ENCODE measurements at regions not wholly inside any gene's neighbourhood (a gene's known extent, or its start where the extent isn't known, plus 50 kb on each side); places are given as distances from the start of the nearest gene placed in this dataset.

DNA sequence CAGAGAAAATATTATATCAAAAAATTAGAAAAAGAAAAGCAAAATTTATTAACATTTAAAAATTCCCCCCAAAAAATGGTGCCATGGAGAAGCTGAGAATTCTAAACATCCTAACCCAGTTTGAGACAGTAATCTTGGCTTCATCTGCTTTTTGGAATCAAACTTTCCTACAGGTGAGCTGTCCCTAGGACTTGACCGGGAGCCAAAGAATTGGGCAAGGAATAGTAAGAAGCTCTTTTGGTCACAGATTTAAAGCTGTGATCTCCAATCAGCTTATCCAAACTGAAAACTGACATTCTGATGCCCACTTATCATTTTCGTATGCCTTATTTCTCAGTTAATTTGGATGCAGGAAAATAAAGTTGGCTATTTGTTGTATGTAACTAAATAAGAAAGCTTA, 457.3 kb upstream of the DMAC1 start:
- Histone ChIP-seq H3K27me3 (ENCODE audit: control insufficient read depth in 4 of 4, insufficient read depth in 4 of 4, low read length in 3 of 4) (no peaks in the 10 kb centered on the region), H3K9me3 (ENCODE audit: control insufficient read depth in 4 of 4, low read length in 3 of 4) (no peaks in the 10 kb centered on the region), H3K9ac (ENCODE audit: low read depth in 1 of 2, low read length in 2 of 2) (no peak overlapping the region), H3K36me3 (ENCODE audit: control insufficient read depth in 4 of 4, insufficient read depth in 3 of 4, low read depth in 1 of 4, low read length in 3 of 4) (no peaks in the 10 kb centered on the region), H3K4me1 (ENCODE audit: control insufficient read depth in 4 of 4, insufficient read depth in 4 of 4, low read length in 3 of 4) (no peaks in the 10 kb centered on the region), H3K4me3 (ENCODE audit: low read depth in 1 of 3, low read length in 3 of 3) (no peak overlapping the region), H3K27ac (ENCODE audit: low read depth in 1 of 2, low read length in 2 of 2) (no peak overlapping the region)
- whole genome bisulfite sequencing, result 79% methylated on average over 2 of the region's 2 CpGs
- TF ChIP-seq GABPA (IDR thresholded peaks at IDR 0.05 in 1 of 2, conservative IDR thresholded peaks at IDR 0.05 in 1 of 2), result no peak
- TF ChIP-seq, protein P1, sequence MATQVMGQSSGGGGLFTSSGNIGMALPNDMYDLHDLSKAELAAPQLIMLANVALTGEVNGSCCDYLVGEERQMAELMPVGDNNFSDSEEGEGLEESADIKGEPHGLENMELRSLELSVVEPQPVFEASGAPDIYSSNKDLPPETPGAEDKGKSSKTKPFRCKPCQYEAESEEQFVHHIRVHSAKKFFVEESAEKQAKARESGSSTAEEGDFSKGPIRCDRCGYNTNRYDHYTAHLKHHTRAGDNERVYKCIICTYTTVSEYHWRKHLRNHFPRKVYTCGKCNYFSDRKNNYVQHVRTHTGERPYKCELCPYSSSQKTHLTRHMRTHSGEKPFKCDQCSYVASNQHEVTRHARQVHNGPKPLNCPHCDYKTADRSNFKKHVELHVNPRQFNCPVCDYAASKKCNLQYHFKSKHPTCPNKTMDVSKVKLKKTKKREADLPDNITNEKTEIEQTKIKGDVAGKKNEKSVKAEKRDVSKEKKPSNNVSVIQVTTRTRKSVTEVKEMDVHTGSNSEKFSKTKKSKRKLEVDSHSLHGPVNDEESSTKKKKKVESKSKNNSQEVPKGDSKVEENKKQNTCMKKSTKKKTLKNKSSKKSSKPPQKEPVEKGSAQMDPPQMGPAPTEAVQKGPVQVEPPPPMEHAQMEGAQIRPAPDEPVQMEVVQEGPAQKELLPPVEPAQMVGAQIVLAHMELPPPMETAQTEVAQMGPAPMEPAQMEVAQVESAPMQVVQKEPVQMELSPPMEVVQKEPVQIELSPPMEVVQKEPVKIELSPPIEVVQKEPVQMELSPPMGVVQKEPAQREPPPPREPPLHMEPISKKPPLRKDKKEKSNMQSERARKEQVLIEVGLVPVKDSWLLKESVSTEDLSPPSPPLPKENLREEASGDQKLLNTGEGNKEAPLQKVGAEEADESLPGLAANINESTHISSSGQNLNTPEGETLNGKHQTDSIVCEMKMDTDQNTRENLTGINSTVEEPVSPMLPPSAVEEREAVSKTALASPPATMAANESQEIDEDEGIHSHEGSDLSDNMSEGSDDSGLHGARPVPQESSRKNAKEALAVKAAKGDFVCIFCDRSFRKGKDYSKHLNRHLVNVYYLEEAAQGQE (IDR thresholded peaks at IDR 0.05), result no peak
- no peak for TF ChIP-seq YY1 (IDR thresholded peaks at IDR 0.05)
- TF ChIP-seq RXRA (IDR thresholded peaks at IDR 0.05), result no peak
- no peak for TF ChIP-seq EGR1 (IDR thresholded peaks at IDR 0.05; ENCODE audit: low read depth in 2 of 2)
- no peak for TF ChIP-seq TAF1 (conservative IDR thresholded peaks at IDR 0.05)
- TF ChIP-seq, protein P2, sequence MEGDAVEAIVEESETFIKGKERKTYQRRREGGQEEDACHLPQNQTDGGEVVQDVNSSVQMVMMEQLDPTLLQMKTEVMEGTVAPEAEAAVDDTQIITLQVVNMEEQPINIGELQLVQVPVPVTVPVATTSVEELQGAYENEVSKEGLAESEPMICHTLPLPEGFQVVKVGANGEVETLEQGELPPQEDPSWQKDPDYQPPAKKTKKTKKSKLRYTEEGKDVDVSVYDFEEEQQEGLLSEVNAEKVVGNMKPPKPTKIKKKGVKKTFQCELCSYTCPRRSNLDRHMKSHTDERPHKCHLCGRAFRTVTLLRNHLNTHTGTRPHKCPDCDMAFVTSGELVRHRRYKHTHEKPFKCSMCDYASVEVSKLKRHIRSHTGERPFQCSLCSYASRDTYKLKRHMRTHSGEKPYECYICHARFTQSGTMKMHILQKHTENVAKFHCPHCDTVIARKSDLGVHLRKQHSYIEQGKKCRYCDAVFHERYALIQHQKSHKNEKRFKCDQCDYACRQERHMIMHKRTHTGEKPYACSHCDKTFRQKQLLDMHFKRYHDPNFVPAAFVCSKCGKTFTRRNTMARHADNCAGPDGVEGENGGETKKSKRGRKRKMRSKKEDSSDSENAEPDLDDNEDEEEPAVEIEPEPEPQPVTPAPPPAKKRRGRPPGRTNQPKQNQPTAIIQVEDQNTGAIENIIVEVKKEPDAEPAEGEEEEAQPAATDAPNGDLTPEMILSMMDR (IDR thresholded peaks at IDR 0.05; ENCODE audit: low read depth, low read length, missing input control), result no peak
- TF ChIP-seq JUND (IDR thresholded peaks at IDR 0.05), result no peak
- TF ChIP-seq, protein P3, sequence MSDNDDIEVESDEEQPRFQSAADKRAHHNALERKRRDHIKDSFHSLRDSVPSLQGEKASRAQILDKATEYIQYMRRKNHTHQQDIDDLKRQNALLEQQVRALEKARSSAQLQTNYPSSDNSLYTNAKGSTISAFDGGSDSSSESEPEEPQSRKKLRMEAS (IDR thresholded peaks at IDR 0.05), result no peak
- no peak for TF ChIP-seq SP1 (IDR thresholded peaks at IDR 0.05)
- no peak for TF ChIP-seq FOXA2 (IDR thresholded peaks at IDR 0.05)
- no peak for TF ChIP-seq NR2F2 (IDR thresholded peaks at IDR 0.05)
- no peak for TF ChIP-seq HNF4G (IDR thresholded peaks at IDR 0.05)
- no peak for TF ChIP-seq HNF4A (conservative IDR thresholded peaks at IDR 0.05)
- TF ChIP-seq RAD21 (IDR thresholded peaks at IDR 0.05), result no peak
- no peak for TF ChIP-seq FOXA1 (IDR thresholded peaks at IDR 0.05)
- TF ChIP-seq, protein P4, sequence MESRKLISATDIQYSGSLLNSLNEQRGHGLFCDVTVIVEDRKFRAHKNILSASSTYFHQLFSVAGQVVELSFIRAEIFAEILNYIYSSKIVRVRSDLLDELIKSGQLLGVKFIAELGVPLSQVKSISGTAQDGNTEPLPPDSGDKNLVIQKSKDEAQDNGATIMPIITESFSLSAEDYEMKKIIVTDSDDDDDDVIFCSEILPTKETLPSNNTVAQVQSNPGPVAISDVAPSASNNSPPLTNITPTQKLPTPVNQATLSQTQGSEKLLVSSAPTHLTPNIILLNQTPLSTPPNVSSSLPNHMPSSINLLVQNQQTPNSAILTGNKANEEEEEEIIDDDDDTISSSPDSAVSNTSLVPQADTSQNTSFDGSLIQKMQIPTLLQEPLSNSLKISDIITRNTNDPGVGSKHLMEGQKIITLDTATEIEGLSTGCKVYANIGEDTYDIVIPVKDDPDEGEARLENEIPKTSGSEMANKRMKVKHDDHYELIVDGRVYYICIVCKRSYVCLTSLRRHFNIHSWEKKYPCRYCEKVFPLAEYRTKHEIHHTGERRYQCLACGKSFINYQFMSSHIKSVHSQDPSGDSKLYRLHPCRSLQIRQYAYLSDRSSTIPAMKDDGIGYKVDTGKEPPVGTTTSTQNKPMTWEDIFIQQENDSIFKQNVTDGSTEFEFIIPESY (IDR thresholded peaks at IDR 0.05), result no peak
- TF ChIP-seq, protein P5, sequence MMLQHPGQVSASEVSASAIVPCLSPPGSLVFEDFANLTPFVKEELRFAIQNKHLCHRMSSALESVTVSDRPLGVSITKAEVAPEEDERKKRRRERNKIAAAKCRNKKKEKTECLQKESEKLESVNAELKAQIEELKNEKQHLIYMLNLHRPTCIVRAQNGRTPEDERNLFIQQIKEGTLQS (IDR thresholded peaks at IDR 0.05), result no peak
- DNase-seq (ENCODE audit: low spot score), result no peak
